ENCODE measurements at regions not wholly inside any gene's neighbourhood (a gene's known extent, or its start where the extent isn't known, plus 50 kb on each side); places are given as distances from the start of the nearest gene placed in this dataset.

DNA sequence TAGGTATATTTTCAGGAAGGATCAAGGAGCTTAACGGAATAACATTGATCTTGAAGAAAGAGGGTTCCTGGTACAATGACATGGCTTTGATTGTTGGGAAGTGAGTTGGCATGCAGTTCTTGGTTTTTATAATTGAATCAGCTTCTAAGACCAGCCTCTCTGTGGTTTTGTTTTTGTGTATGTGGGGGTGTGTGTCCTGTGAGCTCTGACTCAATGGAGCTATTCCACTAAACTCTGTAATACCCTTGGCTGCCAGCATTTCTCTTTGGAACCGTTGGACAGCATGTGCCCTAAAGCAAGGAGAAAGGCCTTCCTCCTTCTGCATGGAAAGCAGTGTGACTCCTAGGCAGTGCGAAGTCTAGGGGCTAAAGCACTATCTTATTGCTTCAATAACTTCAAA lies 124.8 kb downstream of the EDEM1 start:
- 77 to 84% (median 80%) methylated on average over 3 of the region's 3 CpGs for WGBS, 4 donors
- no peak overlapping the region for H3K27ac ChIP-seq
- DNase-seq (no peak), ATAC-seq (no peak)
- no peaks in the 10 kb centered on the region for H3K4me1 ChIP-seq
- H3K27me3 ChIP-seq: no peaks in the 10 kb centered on the region
- no peaks in the 10 kb centered on the region for H3K9me3 ChIP-seq
- no peak overlapping the region for H3K4me3 ChIP-seq
- H3K36me3 ChIP-seq: no peaks in the 10 kb centered on the region
- intact Hi-C loops (cut with DNase I): no loop called here
- TF ChIP-seq POLR2A (IDR thresholded peaks at IDR 0.05): no peak
- TF ChIP-seq, protein P1, sequence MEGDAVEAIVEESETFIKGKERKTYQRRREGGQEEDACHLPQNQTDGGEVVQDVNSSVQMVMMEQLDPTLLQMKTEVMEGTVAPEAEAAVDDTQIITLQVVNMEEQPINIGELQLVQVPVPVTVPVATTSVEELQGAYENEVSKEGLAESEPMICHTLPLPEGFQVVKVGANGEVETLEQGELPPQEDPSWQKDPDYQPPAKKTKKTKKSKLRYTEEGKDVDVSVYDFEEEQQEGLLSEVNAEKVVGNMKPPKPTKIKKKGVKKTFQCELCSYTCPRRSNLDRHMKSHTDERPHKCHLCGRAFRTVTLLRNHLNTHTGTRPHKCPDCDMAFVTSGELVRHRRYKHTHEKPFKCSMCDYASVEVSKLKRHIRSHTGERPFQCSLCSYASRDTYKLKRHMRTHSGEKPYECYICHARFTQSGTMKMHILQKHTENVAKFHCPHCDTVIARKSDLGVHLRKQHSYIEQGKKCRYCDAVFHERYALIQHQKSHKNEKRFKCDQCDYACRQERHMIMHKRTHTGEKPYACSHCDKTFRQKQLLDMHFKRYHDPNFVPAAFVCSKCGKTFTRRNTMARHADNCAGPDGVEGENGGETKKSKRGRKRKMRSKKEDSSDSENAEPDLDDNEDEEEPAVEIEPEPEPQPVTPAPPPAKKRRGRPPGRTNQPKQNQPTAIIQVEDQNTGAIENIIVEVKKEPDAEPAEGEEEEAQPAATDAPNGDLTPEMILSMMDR (IDR thresholded peaks at IDR 0.05): no peak

- H3K27ac ChIP-seq: no peak overlapping the region
- no peak for ATAC-seq
These were observed 127.4 kb downstream of the EDEM1 start for GRCh38 chr3:5314897-5315296.

DNA sequence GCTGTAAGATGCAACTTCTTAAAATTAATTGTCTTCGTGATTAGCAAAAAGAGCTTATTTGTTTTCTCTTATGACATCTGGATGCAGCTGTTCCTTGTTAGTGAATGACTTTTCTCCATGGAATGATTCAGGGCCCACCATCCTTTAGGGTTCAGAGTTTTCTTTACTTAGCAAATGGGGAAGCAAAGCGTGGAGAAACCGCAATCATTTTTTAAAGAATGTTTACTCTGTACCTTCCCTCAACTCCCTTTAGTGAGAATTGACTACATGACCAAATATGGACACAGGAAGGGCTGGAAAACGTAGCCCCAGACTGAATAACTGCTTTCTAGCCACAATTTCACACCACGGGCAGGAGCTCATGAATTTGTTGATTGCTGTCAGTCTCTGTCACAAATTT lies 130.1 kb downstream of the EDEM1 start:
- Histone ChIP-seq H3K4me1 (no peaks in the 10 kb centered on the region), H3K27me3 (peaks cover 0 to 2% (median 0%) of the 10 kb centered on the region in 9 donors), H3K27ac (no peak overlapping the region), H3K36me3 (no peaks in the 10 kb centered on the region), H3K4me3 (no peak overlapping the region), H3K9me3 (no peaks in the 10 kb centered on the region)
- DNase-seq (no peak), ATAC-seq (peak in 1 of 4 donors; percentile 22)
- WGBS, 4 donors: 45 to 53% (median 50%) methylated on average over 5 of the region's 5 CpGs
- TF ChIP-seq, protein P1 (IDR thresholded peaks at IDR 0.05): no peak
- TF ChIP-seq POLR2A (IDR thresholded peaks at IDR 0.05): no peak
- intact Hi-C loops (cut with DNase I): no loop called here

More at GRCh38 chr3:5314897-5315296, 127.4 kb downstream of the EDEM1 start:
- no peaks in the 10 kb centered on the region for H3K27me3 ChIP-seq
- intact Hi-C loops (cut with DNase I): no loop called here
- H3K36me3 ChIP-seq: no peaks in the 10 kb centered on the region
- no peaks in the 10 kb centered on the region for H3K4me1 ChIP-seq
- no peak overlapping the region for H3K4me3 ChIP-seq
- DNase-seq: no peak
- 92 to 100% (median 97%) methylated on average over 1 of the region's 1 CpG for WGBS, 4 donors
- TF ChIP-seq, protein P1 (IDR thresholded peaks at IDR 0.05): no peak
- no peak for TF ChIP-seq POLR2A (IDR thresholded peaks at IDR 0.05)
- H3K9me3 ChIP-seq: no peaks in the 10 kb centered on the region

GRCh38 chr3:5319454-5319853 lies 131.9 kb downstream of the EDEM1 start:
- no peak for ATAC-seq

More at GRCh38 chr3:5319454-5319853, 131.9 kb downstream of the EDEM1 start:
- TF ChIP-seq POLR2A (IDR thresholded peaks at IDR 0.05): no peak
- TF ChIP-seq, protein P1 (IDR thresholded peaks at IDR 0.05): no peak
- H3K4me1 ChIP-seq: no peaks in the 10 kb centered on the region
- WGBS, 4 donors: 89 to 93% (median 92%) methylated on average over 2 of the region's 2 CpGs
- peaks cover 0 to 2% (median 0%) of the 10 kb centered on the region in 9 donors for H3K27me3 ChIP-seq
- H3K4me3 ChIP-seq: no peak overlapping the region
- no peaks in the 10 kb centered on the region for H3K36me3 ChIP-seq
- H3K9me3 ChIP-seq: no peaks in the 10 kb centered on the region
- intact Hi-C loops (cut with DNase I): no loop called here
- H3K27ac ChIP-seq: no peak overlapping the region
- DNase-seq: no peak
